Glomerular endothelial cell (primary cell): ENCODE measurements at regions not wholly inside any gene's neighbourhood (a gene's known extent, or its start where the extent isn't known, plus 50 kb on each side); places are given as distances from the start of the nearest gene placed in this dataset.

Source experiments
- DNase-seq: peaks from one replicate; pipeline ENCODE4 v3.0.0-alpha.2; 2011; ENCODE audit warnings: low read depth, low spot score; ENCODE audit errors: extremely low read depth

DNA sequence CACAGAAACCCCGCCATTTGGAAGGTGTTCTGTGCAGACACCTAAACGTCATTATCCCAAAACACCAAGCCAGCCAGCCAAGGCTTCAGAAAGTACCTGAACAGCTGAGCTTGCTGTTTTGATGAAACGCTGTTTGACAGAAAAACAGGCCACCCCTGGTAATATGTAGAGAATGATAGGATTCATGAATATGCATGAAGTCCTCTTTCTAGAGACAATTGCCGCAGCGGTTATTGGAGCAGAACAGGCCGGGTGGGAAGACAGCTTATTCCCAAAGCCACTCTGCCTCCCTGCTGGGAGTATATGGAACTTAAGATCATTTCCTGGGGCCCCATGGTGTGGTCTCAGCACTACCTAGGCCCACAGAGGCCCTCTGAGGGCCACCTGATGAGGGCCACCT, 229.5 kb downstream of the UQCRFS1 start:
- no peak for DNase-seq

GRCh38 chr19:28981994-28982393, 231.0 kb downstream of the UQCRFS1 start:
- DNase-seq: no peak

- no peak for DNase-seq
Observed at GRCh38 chr19:28981518-28981917, 231.4 kb downstream of the UQCRFS1 start.

- no peak for DNase-seq
Observed at GRCh38 chr19:28980236-28980868, 232.6 kb downstream of the UQCRFS1 start.

DNA sequence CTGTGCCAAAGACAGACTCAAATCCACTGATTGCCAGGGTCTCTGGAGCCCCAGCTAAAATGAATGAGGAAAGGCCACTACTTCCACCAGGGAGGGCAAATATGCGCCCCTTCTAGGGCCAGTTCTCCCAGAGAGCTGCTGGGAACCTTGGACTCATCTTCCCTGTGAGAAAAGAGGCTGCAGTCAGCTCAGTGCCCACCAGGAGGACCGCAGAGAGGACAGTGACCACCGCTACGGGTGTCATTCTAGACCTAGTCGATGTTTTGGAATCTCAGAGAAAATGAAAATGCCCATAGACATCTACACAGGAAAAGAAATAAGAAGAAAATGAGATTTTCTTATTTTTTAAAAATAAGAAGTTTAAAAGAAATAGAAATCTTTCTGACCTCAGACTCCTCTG, 235.1 kb downstream of the UQCRFS1 start:
- no peak for DNase-seq

DNA sequence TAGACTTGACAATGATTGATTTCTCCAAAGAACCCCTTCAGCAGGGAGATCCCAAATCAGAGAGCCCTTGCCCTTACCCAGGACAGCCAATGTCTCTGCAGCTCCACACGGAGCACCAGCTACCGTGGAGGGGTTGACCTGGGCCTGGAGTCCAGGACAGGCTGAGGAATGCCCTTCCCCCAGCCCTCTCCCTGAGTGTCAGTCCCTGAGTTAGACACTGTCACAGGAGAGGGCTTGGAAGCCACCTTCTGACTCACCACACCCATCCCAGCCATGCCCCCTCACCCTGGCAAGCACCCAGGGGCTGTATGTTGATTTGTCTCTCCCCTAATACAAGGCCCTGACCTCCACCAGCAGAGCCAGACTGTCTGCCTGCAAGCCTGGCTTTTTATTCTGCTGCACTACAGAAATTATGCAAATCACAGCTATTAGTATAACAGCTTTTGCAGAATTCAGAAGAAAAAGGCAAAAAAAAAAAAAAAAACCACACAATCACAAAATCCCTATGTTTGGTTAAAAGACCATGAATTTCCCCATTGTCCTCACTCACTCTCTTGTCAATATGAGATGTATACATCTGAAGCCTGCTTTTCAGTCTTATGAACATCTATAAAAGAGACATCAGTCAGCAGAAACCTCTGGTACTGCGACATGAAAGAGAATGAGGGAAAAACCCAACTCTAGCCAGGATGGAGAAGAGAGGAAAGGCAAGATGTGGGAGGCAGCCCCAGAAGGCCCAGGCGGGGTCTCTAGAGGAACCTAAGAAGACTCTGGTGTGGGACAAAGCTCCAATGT, 240.7 kb downstream of the UQCRFS1 start:
- DNase-seq: no peak

- no peak for DNase-seq
Observed at GRCh38 chr19:28971513-28971912, 241.4 kb downstream of the UQCRFS1 start.

DNA sequence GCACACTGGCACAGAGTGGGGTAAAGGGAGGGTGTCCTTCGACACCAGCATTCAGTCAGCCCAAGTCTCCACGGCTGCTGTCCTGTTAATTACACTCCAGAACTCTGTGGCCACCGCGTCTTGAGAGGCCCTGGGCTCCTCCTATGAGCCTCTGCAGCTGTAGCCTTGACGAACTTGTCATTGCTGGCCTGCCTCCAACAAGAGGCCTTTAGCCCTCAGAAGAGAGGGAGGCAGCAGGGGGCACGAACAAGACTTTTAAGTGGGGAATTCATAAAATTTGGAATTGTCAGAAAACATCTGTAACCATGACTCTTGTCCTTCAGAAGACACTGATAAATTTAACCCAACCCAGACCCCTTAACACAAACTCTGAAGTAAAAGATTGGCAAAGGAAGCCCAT, 241.9 kb downstream of the UQCRFS1 start:
- no peak for DNase-seq

GRCh38 chr19:28968721-28969120, 244.2 kb downstream of the UQCRFS1 start:
- DNase-seq: no peak

- no peak for DNase-seq
Observed at GRCh38 chr19:28966737-28967399, 246.1 kb downstream of the UQCRFS1 start.

- no peak for DNase-seq
Observed at GRCh38 chr19:28964500-28964899, 248.5 kb downstream of the UQCRFS1 start.

- no peak for DNase-seq
Observed at GRCh38 chr19:28963486-28964250, 249.3 kb downstream of the UQCRFS1 start.

DNA sequence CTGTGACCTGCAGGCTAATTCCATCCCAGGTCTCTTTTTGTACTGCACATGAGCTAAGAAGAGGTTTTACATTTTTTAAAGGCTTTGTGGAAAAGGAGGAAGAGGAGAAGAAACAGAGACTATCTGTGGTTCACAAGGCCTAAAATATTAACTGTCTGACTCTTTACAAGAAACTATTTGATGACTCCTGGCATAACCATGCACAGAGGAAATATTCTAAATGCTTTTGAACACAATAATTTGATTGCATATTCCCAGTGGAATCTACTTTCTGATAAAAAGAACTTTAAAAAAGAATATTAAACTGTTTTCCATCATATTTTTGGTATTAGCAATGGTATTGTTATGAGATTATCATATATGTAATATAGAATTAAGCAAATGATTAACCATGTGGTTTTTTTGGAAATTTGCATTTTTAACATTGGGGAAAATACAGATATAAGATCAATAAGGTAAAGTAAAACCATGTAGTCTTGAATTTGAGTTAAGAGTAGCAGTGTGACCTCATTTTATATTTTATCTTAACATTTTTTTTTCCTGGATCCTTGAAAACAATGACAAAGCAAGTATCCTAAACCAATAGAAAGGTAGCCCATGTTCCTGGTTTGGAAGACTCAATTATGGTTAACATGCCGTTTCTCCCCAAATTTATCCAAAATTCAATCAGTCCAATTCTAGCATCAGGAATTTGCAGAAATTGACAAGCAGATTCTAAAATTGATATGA, 251.0 kb downstream of the UQCRFS1 start:
- DNase-seq: no peak

GRCh38 chr19:28960986-28961705, 251.8 kb downstream of the UQCRFS1 start:
- no peak for DNase-seq

- no peak for DNase-seq
Observed at GRCh38 chr19:28960586-28960985, 252.4 kb downstream of the UQCRFS1 start.

DNA sequence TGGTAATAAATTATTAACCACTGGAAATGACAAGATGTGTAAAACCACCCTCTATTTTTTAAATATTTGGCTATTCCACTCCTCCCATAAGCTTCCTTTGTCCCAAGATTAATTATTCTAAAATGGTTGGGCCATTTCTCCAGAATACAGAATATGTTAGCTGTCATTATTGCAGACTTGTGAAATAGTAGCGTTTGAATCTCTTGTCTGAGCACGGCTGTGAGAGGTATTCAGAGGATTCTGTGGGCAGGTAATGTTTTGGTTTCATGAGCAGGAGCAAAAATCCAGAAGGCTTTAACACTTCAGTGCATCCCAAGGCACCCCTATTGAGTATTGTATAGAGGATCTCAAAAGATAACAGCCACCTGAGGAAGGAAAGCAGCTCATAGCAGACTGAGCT, 256.0 kb downstream of the UQCRFS1 start:
- no peak for DNase-seq

- no peak for DNase-seq
Observed at GRCh38 chr19:28956421-28956820, 256.5 kb downstream of the UQCRFS1 start.

DNA sequence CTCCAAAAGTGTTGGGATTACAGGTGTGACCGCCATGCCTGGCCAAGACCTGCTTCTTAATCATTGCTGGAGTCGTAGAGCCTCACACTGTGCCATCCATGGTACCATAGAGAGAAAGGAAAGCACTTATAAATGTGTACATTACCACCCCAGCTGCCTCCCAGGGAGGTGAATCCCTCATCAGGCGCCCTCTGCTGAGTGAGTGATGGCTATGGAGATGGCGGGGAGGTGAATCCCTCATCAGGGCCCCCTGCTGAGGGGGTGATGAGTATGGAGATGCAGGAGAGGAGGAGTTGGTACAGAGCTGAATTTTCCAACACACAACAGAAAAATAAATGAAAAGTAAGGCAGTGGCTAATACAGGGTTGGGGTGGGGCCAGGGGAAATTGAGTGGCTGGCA, 263.4 kb downstream of the UQCRFS1 start:
- no peak for DNase-seq

DNA sequence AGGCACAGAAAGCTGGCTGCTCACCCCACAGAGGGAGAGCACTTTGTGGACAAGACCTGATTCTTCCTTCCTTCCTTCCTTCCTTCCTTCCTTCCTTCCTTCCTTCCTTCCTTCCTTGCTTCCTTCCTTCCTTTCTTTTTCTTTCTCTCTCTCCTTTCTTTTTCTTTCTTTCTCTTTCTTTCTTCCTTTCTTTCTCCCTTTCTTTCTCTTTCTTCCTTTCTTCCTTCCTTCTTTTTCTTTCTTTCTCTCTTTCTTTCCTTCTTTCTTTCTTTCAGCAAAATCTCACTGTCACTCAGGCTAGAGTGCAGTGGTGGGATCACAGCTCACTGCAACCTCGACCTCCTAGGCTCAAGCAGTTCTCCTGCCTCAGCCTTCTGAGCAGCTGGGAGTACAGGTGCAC, 263.9 kb downstream of the UQCRFS1 start:
- no peak for DNase-seq

GRCh38 chr19:28948566-28948965, 264.4 kb downstream of the UQCRFS1 start:
- DNase-seq: no peak
